IMR-90 (cell line): ENCODE measurements at regions not wholly inside any gene's neighbourhood (a gene's known extent, or its start where the extent isn't known, plus 50 kb on each side); places are given as distances from the start of the nearest gene placed in this dataset.

Experiments
- ATAC-seq: fragments of 200-7000 bp; cut with Tn5 transposase; 2 replicates; pipeline ENCODE4 v1.9.1; 2020; ENCODE audit warnings: low read depth, mild to moderate bottlenecking, moderate library complexity
- BruUV-seq: library from RNA; stranded (reverse); fragments of 400-500 nt; replicated peaks from 2 replicates; lab custom pipeline; 2021; lab: Mats Ljungman, UMichigan
- CTCF ChIA-PET: fragments of 300-600 bp; formaldehyde crosslinking; extraction: SDS; loops from one replicate; lab custom pipeline; 2021; ENCODE audit warnings: antibody characterized with exemption; lab: Yijun Ruan, JAX
- POLR2A ChIA-PET: fragments of 300-600 bp; sonication (Branson Sonifier 250); formaldehyde crosslinking; loops from one replicate; lab custom pipeline; 2022; ENCODE audit warnings: antibody characterized with exemption; ENCODE audit not compliant: unreplicated experiment; lab: Charles Lee
- DNase-seq: peaks from one replicate; pipeline ENCODE4 v3.0.0; 2013
- H2AFZ ChIP-seq: replicated peaks from 2 replicates; pipeline ENCODE3; 2013; ENCODE audit warnings: low read length, mild to moderate bottlenecking; ENCODE audit not compliant: poor library complexity
- H2AK5ac ChIP-seq: 2 replicates; pipeline ENCODE4 v1.6.1; 2013; ENCODE audit warnings: low read depth, low read length, inconsistent platforms
- H2AK9ac ChIP-seq: replicated peaks from 2 replicates; pipeline ENCODE3; 2013; ENCODE audit warnings: mild to moderate bottlenecking, low read depth, low read length, moderate library complexity; ENCODE audit not compliant: poor library complexity
- H2BK120ac ChIP-seq: 2 replicates; pipeline ENCODE4 v1.6.1; 2013; ENCODE audit warnings: low read depth, low read length, inconsistent platforms
- H2BK15ac ChIP-seq: 3 replicates; pipeline ENCODE4 v1.6.1; 2013; ENCODE audit warnings: low read depth, low read length, inconsistent platforms
- H2BK20ac ChIP-seq: 2 replicates; pipeline ENCODE4 v1.6.1; 2013; ENCODE audit warnings: low read depth, mild to moderate bottlenecking, inconsistent platforms, low read length, moderate library complexity
- H2BK5ac ChIP-seq: 2 replicates; pipeline ENCODE4 v1.6.1; 2013; ENCODE audit warnings: mild to moderate bottlenecking, low read depth, low read length, inconsistent platforms; ENCODE audit not compliant: poor library complexity, severe bottlenecking
- H3K14ac ChIP-seq: replicated peaks from 2 replicates; pipeline ENCODE4 v1.6.1; 2013; ENCODE audit warnings: low read depth, low read length, inconsistent platforms
- H3K18ac ChIP-seq: 2 replicates; pipeline ENCODE4 v1.6.1; 2013; ENCODE audit warnings: low read depth, low read length, control low read depth
- H3K23ac ChIP-seq: 2 replicates; pipeline ENCODE4 v1.6.1; 2013; ENCODE audit warnings: low read depth, low read length, inconsistent platforms
- H3K27ac ChIP-seq: 2 replicates; pipeline ENCODE4 v1.5.1; 2013; ENCODE audit warnings: mild to moderate bottlenecking, control low read depth, low read length; ENCODE audit not compliant: insufficient read depth
- H3K27me3 ChIP-seq: 2 replicates; pipeline ENCODE4 v1.6.1; 2013; ENCODE audit warnings: low read length; ENCODE audit not compliant: control insufficient read depth, insufficient read depth
- H3K36me3 ChIP-seq: 2 replicates; pipeline ENCODE4 v1.6.1; 2013; ENCODE audit warnings: low read length, mixed read lengths; ENCODE audit not compliant: control insufficient read depth, insufficient read depth
- H3K4ac ChIP-seq: 2 replicates; pipeline ENCODE4 v1.6.1; 2013; ENCODE audit warnings: low read depth, low read length, inconsistent platforms
- H3K4me1 ChIP-seq: 2 replicates; pipeline ENCODE4 v1.6.1; 2013; ENCODE audit warnings: low read length, mixed read lengths; ENCODE audit not compliant: control insufficient read depth, insufficient read depth
- H3K4me2 ChIP-seq: 2 replicates; pipeline ENCODE4 v1.6.1; 2013; ENCODE audit warnings: low read depth, mild to moderate bottlenecking, control low read depth, low read length, moderate library complexity
- H3K4me3 ChIP-seq: 2 replicates; pipeline ENCODE4 v1.5.1; 2013; ENCODE audit warnings: low read depth, mild to moderate bottlenecking, control low read depth, low read length, moderate library complexity; ENCODE audit not compliant: insufficient read depth
- H3K56ac ChIP-seq: 2 replicates; pipeline ENCODE4 v1.6.1; 2013; ENCODE audit warnings: low read length, inconsistent platforms; ENCODE audit not compliant: insufficient read depth; ENCODE audit errors: extremely low read depth
- H3K79me1 ChIP-seq, 2 experiments: 2 replicates each; pipeline ENCODE4 v1.6.1; 2013; ENCODE audit warnings: low read length in 2 of 2, inconsistent platforms in 1 of 2, low read depth in 1 of 2
- H3K9ac ChIP-seq: 2 replicates; pipeline ENCODE4 v1.6.1; 2013; ENCODE audit warnings: low read depth, low read length, control low read depth
- H3K9me1 ChIP-seq: 2 replicates; pipeline ENCODE4 v1.6.1; 2013; ENCODE audit warnings: low read length, inconsistent platforms; ENCODE audit not compliant: insufficient read depth
- H3K9me3 ChIP-seq: 2 replicates; pipeline ENCODE4 v1.6.1; 2013; ENCODE audit warnings: low read length; ENCODE audit not compliant: control insufficient read depth, insufficient read depth
- H4K20me1 ChIP-seq: 2 replicates; pipeline ENCODE4 v1.6.1; 2013; ENCODE audit warnings: low read length, inconsistent platforms; ENCODE audit not compliant: insufficient read depth
- H4K5ac ChIP-seq: 2 replicates; pipeline ENCODE4 v1.6.1; 2013; ENCODE audit warnings: mild to moderate bottlenecking, low read depth, low read length, control low read depth
- H4K8ac ChIP-seq, 2 experiments: 2 replicates each; pipeline ENCODE4 v1.6.1; 2013; ENCODE audit warnings: low read depth in 2 of 2, low read length in 2 of 2, control low read depth in 1 of 2, inconsistent platforms in 1 of 2
- H4K91ac ChIP-seq: 2 replicates; pipeline ENCODE4 v1.6.1; 2013; ENCODE audit warnings: low read depth, low read length, inconsistent platforms; ENCODE audit not compliant: insufficient read depth
- BHLHE40 ChIP-seq: fragments of 150-350 bp; IDR thresholded peaks from 2 replicates; pipeline ENCODE4 v1.6.1; 2016; ENCODE audit warnings: mild to moderate bottlenecking, low read depth, low read length
- CEBPB ChIP-seq: IDR thresholded peaks from 2 replicates; pipeline ENCODE4 v1.6.1; 2012; ENCODE audit warnings: low read depth, low read length, improper control_type of control experiment
- CHD1 ChIP-seq: IDR thresholded peaks from 2 replicates; pipeline ENCODE4 v1.6.1; 2012; ENCODE audit warnings: low read depth, low read length, improper control_type of control experiment
- FOS ChIP-seq: fragments of 150-350 bp; IDR thresholded peaks from 2 replicates; pipeline ENCODE4 v1.6.1; 2016; ENCODE audit warnings: low read depth, low read length
- MAFK ChIP-seq: IDR thresholded peaks from 2 replicates; pipeline ENCODE4 v1.6.1; 2012; ENCODE audit warnings: low read depth, low read length, improper control_type of control experiment
- MAZ ChIP-seq: IDR thresholded peaks from 2 replicates; pipeline ENCODE4 v1.6.1; 2012; ENCODE audit warnings: low read depth, mild to moderate bottlenecking, low read length, improper control_type of control experiment, moderate library complexity, borderline replicate concordance
- MXI1 ChIP-seq: IDR thresholded peaks from 2 replicates; pipeline ENCODE4 v1.6.1; 2012; ENCODE audit warnings: low read depth, mild to moderate bottlenecking, low read length, moderate library complexity, borderline replicate concordance
- NFE2L2 ChIP-seq: fragments of 150-350 bp; IDR thresholded peaks from 2 replicates; pipeline ENCODE4 v1.6.1; 2016; ENCODE audit warnings: low read depth, mild to moderate bottlenecking, low read length
- POLR2A ChIP-seq: IDR thresholded peaks from 2 replicates; pipeline ENCODE4 v1.6.1; 2012; ENCODE audit warnings: mild to moderate bottlenecking, low read depth, low read length
- RAD21 ChIP-seq: IDR thresholded peaks from 2 replicates; pipeline ENCODE4 v1.6.1; 2012; ENCODE audit warnings: low read length, improper control_type of control experiment
- RCOR1 ChIP-seq: IDR thresholded peaks from 2 replicates; pipeline ENCODE4 v1.6.1; 2012; ENCODE audit warnings: mild to moderate bottlenecking, low read length, improper control_type of control experiment; ENCODE audit not compliant: insufficient replicate concordance
- RFX5 ChIP-seq: IDR thresholded peaks from 2 replicates; pipeline ENCODE4 v1.8.0; 2012; ENCODE audit warnings: low read depth, mild to moderate bottlenecking, low read length, moderate library complexity
- SMC3 ChIP-seq: fragments of 150-350 bp; IDR thresholded peaks from 2 replicates; pipeline ENCODE4 v1.6.1; 2016; ENCODE audit warnings: low read depth, mild to moderate bottlenecking, antibody characterized with exemption, low read length, moderate library complexity
- WGBS, 2 experiments: methylation state at CpG; one replicate each; pipeline versions ENCODE4 v1.1.5 to v1.1.7; 2013; ENCODE audit warnings: missing lambda C conversion rate in 2 of 2; ENCODE audit not compliant: insufficient read length in 1 of 2; ENCODE audit errors: extremely low coverage in 2 of 2; 5-methylcytosine and 5-hydroxymethylcytosine counted together
- dilution Hi-C: fragments of 300-500 bp; cut with HindIII; formaldehyde crosslinking; loops from one replicate; pipeline ENCODE4 v1.14.3; 2018; ENCODE audit warnings: low sequenced_read_pairs; ENCODE audit not compliant: unreplicated experiment
- in situ Hi-C: fragments of 300-500 bp; cut with MboI; formaldehyde crosslinking; loops from 3 replicates; pipeline ENCODE4 v1.14.3; 2019; ENCODE audit warnings: low sequenced_read_pairs, inconsistent platforms, mixed read lengths
- intact Hi-C: fragments of 100-400 bp; cut with micrococcal nuclease; formaldehyde crosslinking; loops from 2 replicates; pipeline ENCODE4 v1.10.0; 2022
- TF ChIP-seq, protein P1 (sequence below): conservative IDR thresholded peaks from 2 replicates; pipeline ENCODE4 v1.5.1; 2012; ENCODE audit warnings: mild to moderate bottlenecking, low read depth, low read length, improper control_type of control experiment
- TF ChIP-seq, protein P2 (sequence below): fragments of 150-350 bp; IDR thresholded peaks from 2 replicates; pipeline ENCODE4 v1.6.1; 2016; ENCODE audit warnings: low read depth, mild to moderate bottlenecking, low read length, moderate library complexity, borderline replicate concordance
- TF ChIP-seq, protein P3 (sequence below): fragments of 150-350 bp; IDR thresholded peaks from 2 replicates; pipeline ENCODE4 v1.6.1; 2017; ENCODE audit warnings: mild to moderate bottlenecking, antibody characterized with exemption, low read length, low read depth

DNA sequence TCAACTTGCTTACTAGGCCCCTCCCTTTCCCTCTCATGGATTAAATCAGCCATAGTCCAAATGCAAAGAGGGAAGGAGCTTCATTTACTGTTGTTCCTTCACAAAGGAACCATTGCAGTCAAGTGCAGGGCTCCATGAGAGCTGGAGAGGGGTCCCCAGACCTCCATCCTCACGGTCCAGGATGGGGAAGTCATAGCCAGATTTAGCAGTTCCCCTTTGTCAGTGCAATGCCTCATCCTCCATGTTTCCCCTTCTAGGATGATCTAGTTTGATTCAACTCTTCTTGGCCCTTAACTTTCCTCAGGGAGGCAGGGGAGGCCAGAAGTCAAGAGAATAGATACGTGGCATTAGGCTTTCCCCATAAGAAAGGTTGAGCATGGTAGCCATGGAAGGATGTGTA is 66.5 kb upstream of the FUCA2 start:
- intact Hi-C loops: loop anchor here (10.0 kb wide), 1 partner anchor 907 kb away; no protein-coding TSS in a partner anchor
- in situ Hi-C loops: loop anchor here (5.0 kb wide), 1 partner anchor 434 kb away; no protein-coding TSS in a partner anchor

More for the DNA sequence above, 66.5 kb upstream of the FUCA2 start:
- Histone ChIP-seq H4K5ac (no peak overlapping the region), H3K27me3 (no peaks in the 10 kb centered on the region), H3K4ac (peak overlapping the region; percentile 10; the same call in 1 of the 2 replicates), H3K27ac (no peak overlapping the region), H2AFZ (no peak overlapping the region), H3K14ac (peak overlapping the region; percentile 60; the same call in 1 of the 2 replicates), H2AK9ac (no peak overlapping the region), H2BK15ac (peak overlapping the region; percentile 33; the same call in 1 of the 3 replicates), H2BK120ac (peak overlapping the region; percentile 38; the same call in 1 of the 2 replicates), H3K9me1 (peaks cover 5% of the 10 kb centered on the region; the same call in 1 of the 2 replicates), H2AK5ac (peak overlapping the region; percentile 72; the same call in 1 of the 2 replicates), H2BK5ac (no peak overlapping the region), H3K36me3 (no peaks in the 10 kb centered on the region), H3K9me3 (peaks cover 5% of the 10 kb centered on the region), H3K4me3 (no peak overlapping the region), H3K56ac (no peak overlapping the region), H3K18ac (no peak overlapping the region), H3K9ac (no peak overlapping the region), H4K20me1 (no peaks in the 10 kb centered on the region), H2BK20ac (peak overlapping the region; percentile 5; the same call in 1 of the 2 replicates), H3K79me1 (peaks cover 0 to 12% of the 10 kb centered on the region in 2 experiments; a peak in 3 of 4 replicates), H4K91ac (no peak overlapping the region; the same call in 1 of the 2 replicates), H3K4me1 (peaks cover 3% of the 10 kb centered on the region), H4K8ac (no peak overlapping the region), H3K4me2 (no peak overlapping the region), H3K23ac (no peak overlapping the region)
- DNase-seq (no peak), ATAC-seq (no peak)
- BruUV-seq: no TSS peak
- POLR2A ChIA-PET: no interaction called here
- TF ChIP-seq RAD21 (no peak), BHLHE40 (no peak), MAZ (no peak), FOS (no peak), SMC3 (no peak), MXI1 (no peak), NFE2L2 (no peak), RCOR1 (no peak), CHD1 (no peak), MAFK (no peak), CEBPB (no peak), POLR2A (no peak), RFX5 (no peak)
- TF ChIP-seq, protein P1, sequence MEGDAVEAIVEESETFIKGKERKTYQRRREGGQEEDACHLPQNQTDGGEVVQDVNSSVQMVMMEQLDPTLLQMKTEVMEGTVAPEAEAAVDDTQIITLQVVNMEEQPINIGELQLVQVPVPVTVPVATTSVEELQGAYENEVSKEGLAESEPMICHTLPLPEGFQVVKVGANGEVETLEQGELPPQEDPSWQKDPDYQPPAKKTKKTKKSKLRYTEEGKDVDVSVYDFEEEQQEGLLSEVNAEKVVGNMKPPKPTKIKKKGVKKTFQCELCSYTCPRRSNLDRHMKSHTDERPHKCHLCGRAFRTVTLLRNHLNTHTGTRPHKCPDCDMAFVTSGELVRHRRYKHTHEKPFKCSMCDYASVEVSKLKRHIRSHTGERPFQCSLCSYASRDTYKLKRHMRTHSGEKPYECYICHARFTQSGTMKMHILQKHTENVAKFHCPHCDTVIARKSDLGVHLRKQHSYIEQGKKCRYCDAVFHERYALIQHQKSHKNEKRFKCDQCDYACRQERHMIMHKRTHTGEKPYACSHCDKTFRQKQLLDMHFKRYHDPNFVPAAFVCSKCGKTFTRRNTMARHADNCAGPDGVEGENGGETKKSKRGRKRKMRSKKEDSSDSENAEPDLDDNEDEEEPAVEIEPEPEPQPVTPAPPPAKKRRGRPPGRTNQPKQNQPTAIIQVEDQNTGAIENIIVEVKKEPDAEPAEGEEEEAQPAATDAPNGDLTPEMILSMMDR: no peak
- TF ChIP-seq, protein P2, sequence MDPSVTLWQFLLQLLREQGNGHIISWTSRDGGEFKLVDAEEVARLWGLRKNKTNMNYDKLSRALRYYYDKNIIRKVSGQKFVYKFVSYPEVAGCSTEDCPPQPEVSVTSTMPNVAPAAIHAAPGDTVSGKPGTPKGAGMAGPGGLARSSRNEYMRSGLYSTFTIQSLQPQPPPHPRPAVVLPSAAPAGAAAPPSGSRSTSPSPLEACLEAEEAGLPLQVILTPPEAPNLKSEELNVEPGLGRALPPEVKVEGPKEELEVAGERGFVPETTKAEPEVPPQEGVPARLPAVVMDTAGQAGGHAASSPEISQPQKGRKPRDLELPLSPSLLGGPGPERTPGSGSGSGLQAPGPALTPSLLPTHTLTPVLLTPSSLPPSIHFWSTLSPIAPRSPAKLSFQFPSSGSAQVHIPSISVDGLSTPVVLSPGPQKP: no peak
- TF ChIP-seq, protein P3, sequence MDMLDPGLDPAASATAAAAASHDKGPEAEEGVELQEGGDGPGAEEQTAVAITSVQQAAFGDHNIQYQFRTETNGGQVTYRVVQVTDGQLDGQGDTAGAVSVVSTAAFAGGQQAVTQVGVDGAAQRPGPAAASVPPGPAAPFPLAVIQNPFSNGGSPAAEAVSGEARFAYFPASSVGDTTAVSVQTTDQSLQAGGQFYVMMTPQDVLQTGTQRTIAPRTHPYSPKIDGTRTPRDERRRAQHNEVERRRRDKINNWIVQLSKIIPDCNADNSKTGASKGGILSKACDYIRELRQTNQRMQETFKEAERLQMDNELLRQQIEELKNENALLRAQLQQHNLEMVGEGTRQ: no peak
- dilution Hi-C loops: no loop called here
- CTCF ChIA-PET: interaction anchor here (0.6 to 0.9 kb wide), 3 partner anchors 171 to 716 kb away, joined by 3 to 6 read pairs (median 4); no protein-coding TSS in a partner anchor
- WGBS, 2 experiments: 17% methylated on average over 1 of the region's 2 CpGs; no CpG with 5 or more reads in 1 of the 2 experiments
